ENCODE measurements at regions not wholly inside any gene's neighbourhood (a gene's known extent, or its start where the extent isn't known, plus 50 kb on each side); places are given as distances from the start of the nearest gene placed in this dataset.
"Not testable (repeated sequence)": the region's sequence is repeated elsewhere in the genome, so short reads cannot be mapped to it uniquely, and the experiment has no call there.

GRCh38 chr17:54196751-54197150 is 374.0 kb downstream of the KIF2B start:
- no peak for DNase-seq (ENCODE audit: insufficient read length, low spot score, missing footprints)
- no peak overlapping the region for H2AFZ ChIP-seq (ENCODE audit: low read length)
- no peaks in the 10 kb centered on the region for H3K79me2 ChIP-seq (ENCODE audit: insufficient read depth, low read length)
- no peaks in the 10 kb centered on the region for H3K9me3 ChIP-seq (ENCODE audit: low read depth, low read length)
- no peaks in the 10 kb centered on the region for H3K27me3 ChIP-seq (ENCODE audit: insufficient read depth, low read length)
- H4K20me1 ChIP-seq (ENCODE audit: insufficient read depth, low read length), result no peaks in the 10 kb centered on the region
- H3K36me3 ChIP-seq (ENCODE audit: insufficient read depth, low read length), result no peaks in the 10 kb centered on the region
- no peaks in the 10 kb centered on the region for H3K4me1 ChIP-seq (ENCODE audit: insufficient read depth, low read length)
- H3K27ac ChIP-seq (ENCODE audit: low read depth, low read length), result no peak overlapping the region
- H3K4me2 ChIP-seq (ENCODE audit: insufficient read depth, low read length), result no peak overlapping the region
- TF ChIP-seq, protein P1, sequence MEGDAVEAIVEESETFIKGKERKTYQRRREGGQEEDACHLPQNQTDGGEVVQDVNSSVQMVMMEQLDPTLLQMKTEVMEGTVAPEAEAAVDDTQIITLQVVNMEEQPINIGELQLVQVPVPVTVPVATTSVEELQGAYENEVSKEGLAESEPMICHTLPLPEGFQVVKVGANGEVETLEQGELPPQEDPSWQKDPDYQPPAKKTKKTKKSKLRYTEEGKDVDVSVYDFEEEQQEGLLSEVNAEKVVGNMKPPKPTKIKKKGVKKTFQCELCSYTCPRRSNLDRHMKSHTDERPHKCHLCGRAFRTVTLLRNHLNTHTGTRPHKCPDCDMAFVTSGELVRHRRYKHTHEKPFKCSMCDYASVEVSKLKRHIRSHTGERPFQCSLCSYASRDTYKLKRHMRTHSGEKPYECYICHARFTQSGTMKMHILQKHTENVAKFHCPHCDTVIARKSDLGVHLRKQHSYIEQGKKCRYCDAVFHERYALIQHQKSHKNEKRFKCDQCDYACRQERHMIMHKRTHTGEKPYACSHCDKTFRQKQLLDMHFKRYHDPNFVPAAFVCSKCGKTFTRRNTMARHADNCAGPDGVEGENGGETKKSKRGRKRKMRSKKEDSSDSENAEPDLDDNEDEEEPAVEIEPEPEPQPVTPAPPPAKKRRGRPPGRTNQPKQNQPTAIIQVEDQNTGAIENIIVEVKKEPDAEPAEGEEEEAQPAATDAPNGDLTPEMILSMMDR (IDR thresholded peaks at IDR 0.05; ENCODE audit: extremely low read depth, low read depth, low read length), result no peak
- H3K4me3 ChIP-seq (ENCODE audit: insufficient read depth, low read length), result no peak overlapping the region

GRCh38 chr17:54201380-54201779 is 378.7 kb downstream of the KIF2B start:
- not testable (repeated sequence) for H3K4me3 ChIP-seq (ENCODE audit: insufficient read depth, low read length); H4K20me1 ChIP-seq (ENCODE audit: insufficient read depth, low read length); H2AFZ ChIP-seq (ENCODE audit: low read length); DNase-seq (ENCODE audit: insufficient read length, low spot score, missing footprints); H3K27me3 ChIP-seq (ENCODE audit: insufficient read depth, low read length); H3K36me3 ChIP-seq (ENCODE audit: insufficient read depth, low read length); H3K79me2 ChIP-seq (ENCODE audit: insufficient read depth, low read length); H3K4me1 ChIP-seq (ENCODE audit: insufficient read depth, low read length); H3K27ac ChIP-seq (ENCODE audit: low read depth, low read length); H3K9me3 ChIP-seq (ENCODE audit: low read depth, low read length); H3K4me2 ChIP-seq (ENCODE audit: insufficient read depth, low read length)

DNA sequence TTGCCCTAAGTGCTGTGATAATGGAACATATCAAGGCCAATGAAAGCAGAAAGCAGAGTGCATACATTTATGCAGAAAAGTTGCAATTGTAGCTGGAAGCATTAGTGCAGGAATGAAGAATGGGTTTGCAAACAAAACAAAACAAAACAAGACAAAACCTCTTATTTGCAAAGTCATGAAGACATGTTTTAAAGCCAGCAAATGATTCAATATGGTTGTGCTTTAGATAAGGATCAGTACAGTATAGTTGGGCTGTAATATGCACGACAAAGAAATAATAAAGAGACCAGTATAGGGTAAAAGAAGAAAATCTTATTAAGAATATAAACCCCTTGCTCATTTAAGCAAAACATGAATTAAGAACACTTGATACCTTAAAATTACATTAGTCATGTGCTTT is 398.1 kb downstream of the KIF2B start:
- TF ChIP-seq, protein P1 (IDR thresholded peaks at IDR 0.05; ENCODE audit: extremely low read depth, low read depth, low read length), result no peak
- no peaks in the 10 kb centered on the region for H3K36me3 ChIP-seq (ENCODE audit: insufficient read depth, low read length)

GRCh38 chr17:54221499-54221898 is 398.8 kb downstream of the KIF2B start:
- Histone ChIP-seq H3K4me1 (ENCODE audit: insufficient read depth, low read length) (no peaks in the 10 kb centered on the region), H3K9me3 (ENCODE audit: low read depth, low read length) (no peaks in the 10 kb centered on the region), H3K27ac (ENCODE audit: low read depth, low read length) (no peak overlapping the region), H3K79me2 (ENCODE audit: insufficient read depth, low read length) (no peaks in the 10 kb centered on the region), H2AFZ (ENCODE audit: low read length) (no peak overlapping the region), H4K20me1 (ENCODE audit: insufficient read depth, low read length) (no peaks in the 10 kb centered on the region), H3K27me3 (ENCODE audit: insufficient read depth, low read length) (no peaks in the 10 kb centered on the region), H3K4me3 (ENCODE audit: insufficient read depth, low read length) (no peak overlapping the region), H3K36me3 (ENCODE audit: insufficient read depth, low read length) (no peaks in the 10 kb centered on the region), H3K4me2 (ENCODE audit: insufficient read depth, low read length) (no peak overlapping the region)
- TF ChIP-seq, protein P1 (IDR thresholded peaks at IDR 0.05; ENCODE audit: extremely low read depth, low read depth, low read length), result no peak
- no peak for DNase-seq (ENCODE audit: insufficient read length, low spot score, missing footprints)

More for the DNA sequence above, 398.1 kb downstream of the KIF2B start:
- H3K9me3 ChIP-seq (ENCODE audit: low read depth, low read length), result no peaks in the 10 kb centered on the region
- H2AFZ ChIP-seq (ENCODE audit: low read length), result no peak overlapping the region
- H3K4me3 ChIP-seq (ENCODE audit: insufficient read depth, low read length), result no peak overlapping the region
- no peak overlapping the region for H3K27ac ChIP-seq (ENCODE audit: low read depth, low read length)
- H3K4me1 ChIP-seq (ENCODE audit: insufficient read depth, low read length), result no peaks in the 10 kb centered on the region
- no peaks in the 10 kb centered on the region for H3K79me2 ChIP-seq (ENCODE audit: insufficient read depth, low read length)
- no peaks in the 10 kb centered on the region for H3K27me3 ChIP-seq (ENCODE audit: insufficient read depth, low read length)
- DNase-seq (ENCODE audit: insufficient read length, low spot score, missing footprints), result no peak
- H3K4me2 ChIP-seq (ENCODE audit: insufficient read depth, low read length), result no peak overlapping the region
- no peaks in the 10 kb centered on the region for H4K20me1 ChIP-seq (ENCODE audit: insufficient read depth, low read length)

All from osteoblast (primary cell).